22Rv1 (cell line): ENCODE measurements at regions not wholly inside any gene's neighbourhood (a gene's known extent, or its start where the extent isn't known, plus 50 kb on each side); places are given as distances from the start of the nearest gene placed in this dataset.

ENCODE experiments used
- ZFX ChIP-seq: fragments of 450-650 bp; IDR thresholded peaks from 2 replicates; pipeline ENCODE4 v1.6.1; 2017; ENCODE audit warnings: antibody characterized with exemption, borderline replicate concordance
- TF ChIP-seq, protein P1 (sequence below): fragments of 450-650 bp; IDR thresholded peaks from 2 replicates; pipeline ENCODE4 v1.5.1; 2017; ENCODE audit warnings: mild to moderate bottlenecking

DNA sequence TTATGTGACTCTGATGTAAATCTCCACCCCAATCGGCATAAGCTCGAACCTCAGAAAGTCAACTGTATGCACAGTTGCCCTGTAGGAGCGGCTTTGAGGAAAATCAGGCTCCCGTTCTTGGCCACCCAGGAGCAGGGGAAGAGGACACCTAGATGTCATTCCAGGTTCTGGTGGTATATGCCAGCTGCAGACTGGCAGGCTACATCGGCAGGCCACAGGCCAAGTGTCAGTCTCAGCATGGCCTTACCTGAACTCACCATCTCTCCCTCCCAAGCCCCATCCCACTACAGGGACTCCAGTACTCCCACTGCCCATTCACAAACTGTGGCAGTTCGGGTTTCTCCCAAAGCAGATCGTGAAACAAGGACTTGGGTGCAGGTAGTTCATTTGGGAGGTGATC, 428.1 kb downstream of the BCOR start:
- TF ChIP-seq, protein P1, sequence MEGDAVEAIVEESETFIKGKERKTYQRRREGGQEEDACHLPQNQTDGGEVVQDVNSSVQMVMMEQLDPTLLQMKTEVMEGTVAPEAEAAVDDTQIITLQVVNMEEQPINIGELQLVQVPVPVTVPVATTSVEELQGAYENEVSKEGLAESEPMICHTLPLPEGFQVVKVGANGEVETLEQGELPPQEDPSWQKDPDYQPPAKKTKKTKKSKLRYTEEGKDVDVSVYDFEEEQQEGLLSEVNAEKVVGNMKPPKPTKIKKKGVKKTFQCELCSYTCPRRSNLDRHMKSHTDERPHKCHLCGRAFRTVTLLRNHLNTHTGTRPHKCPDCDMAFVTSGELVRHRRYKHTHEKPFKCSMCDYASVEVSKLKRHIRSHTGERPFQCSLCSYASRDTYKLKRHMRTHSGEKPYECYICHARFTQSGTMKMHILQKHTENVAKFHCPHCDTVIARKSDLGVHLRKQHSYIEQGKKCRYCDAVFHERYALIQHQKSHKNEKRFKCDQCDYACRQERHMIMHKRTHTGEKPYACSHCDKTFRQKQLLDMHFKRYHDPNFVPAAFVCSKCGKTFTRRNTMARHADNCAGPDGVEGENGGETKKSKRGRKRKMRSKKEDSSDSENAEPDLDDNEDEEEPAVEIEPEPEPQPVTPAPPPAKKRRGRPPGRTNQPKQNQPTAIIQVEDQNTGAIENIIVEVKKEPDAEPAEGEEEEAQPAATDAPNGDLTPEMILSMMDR = no peak
- no peak for TF ChIP-seq ZFX
